HG03095 (cell line): ENCODE measurements at regions not wholly inside any gene's neighbourhood (a gene's known extent, or its start where the extent isn't known, plus 50 kb on each side); places are given as distances from the start of the nearest gene placed in this dataset.
"Not testable (repeated sequence)": the region's sequence is repeated elsewhere in the genome, so short reads cannot be mapped to it uniquely, and the experiment has no call there.

ENCODE experiments used
- ATAC-seq: cut with Tn5 transposase; IDR thresholded peaks from one replicate; pipeline ENCODE4 v1.9.1; 2021; ENCODE audit warnings: moderate library complexity; ENCODE audit not compliant: unreplicated experiment

- ATAC-seq = not testable (repeated sequence)
These were observed 63.1 kb upstream of the DPP6 start for GRCh38 chr7:153989066-153989627.

- not testable (repeated sequence) for ATAC-seq
These were observed 62.3 kb upstream of the DPP6 start for GRCh38 chr7:153989742-153990425.

GRCh38 chr7:153991471-153991870 is 60.7 kb upstream of the DPP6 start:
- ATAC-seq = not testable (repeated sequence)

GRCh38 chr7:153993402-153993801 is 58.8 kb upstream of the DPP6 start:
- ATAC-seq = not testable (repeated sequence)

- ATAC-seq = not testable (repeated sequence)
These were observed 53.3 kb upstream of the DPP6 start for GRCh38 chr7:153998896-153999295.
